ENCODE measurements at regions not wholly inside any gene's neighbourhood (a gene's known extent, or its start where the extent isn't known, plus 50 kb on each side); places are given as distances from the start of the nearest gene placed in this dataset.
"Not testable (repeated sequence)": the region's sequence is repeated elsewhere in the genome, so short reads cannot be mapped to it uniquely, and the experiment has no call there.

- DNase-seq: no peak
These were observed 74.6 kb downstream of the AASDHPPT start for GRCh38 chr11:106152013-106152412.

- DNase-seq: no peak
These were observed 75.4 kb downstream of the AASDHPPT start for GRCh38 chr11:106152824-106153223.

DNA sequence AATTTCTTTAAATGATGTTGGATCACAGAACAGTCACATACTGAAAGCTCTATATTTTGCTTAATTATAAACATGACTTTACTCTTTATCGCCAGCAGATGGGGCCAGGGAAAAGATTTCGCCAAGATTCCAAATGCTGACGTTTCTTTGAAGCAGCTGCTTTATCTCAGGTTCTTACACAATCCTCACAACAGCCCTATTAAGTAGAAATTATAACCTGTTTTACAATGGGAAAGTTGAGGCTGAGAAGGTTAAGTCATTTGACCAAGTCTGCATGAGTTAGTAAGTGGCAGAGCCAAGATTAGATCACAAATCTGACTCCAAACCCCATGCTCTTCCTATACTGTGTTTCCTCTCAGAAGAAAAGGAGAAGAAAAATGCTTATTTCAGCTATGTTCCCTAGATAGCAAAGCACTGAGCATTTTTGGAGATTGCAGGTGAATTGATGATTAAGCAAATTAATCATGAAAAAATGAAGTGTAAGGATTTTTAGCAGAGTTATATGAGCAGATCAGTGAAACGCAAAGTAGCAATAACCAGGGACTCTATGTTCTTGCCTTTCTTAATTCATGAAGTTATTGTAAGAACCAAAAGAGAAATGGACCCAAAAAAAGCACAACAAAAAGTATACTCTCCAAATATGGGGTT, 79.0 kb downstream of the AASDHPPT start:
- DNase-seq: no peak

GRCh38 chr11:106158406-106158805, 80.9 kb downstream of the AASDHPPT start:
- DNase-seq: no peak

- no peak for DNase-seq
These were observed 82.4 kb downstream of the AASDHPPT start for GRCh38 chr11:106159836-106160235.

DNA sequence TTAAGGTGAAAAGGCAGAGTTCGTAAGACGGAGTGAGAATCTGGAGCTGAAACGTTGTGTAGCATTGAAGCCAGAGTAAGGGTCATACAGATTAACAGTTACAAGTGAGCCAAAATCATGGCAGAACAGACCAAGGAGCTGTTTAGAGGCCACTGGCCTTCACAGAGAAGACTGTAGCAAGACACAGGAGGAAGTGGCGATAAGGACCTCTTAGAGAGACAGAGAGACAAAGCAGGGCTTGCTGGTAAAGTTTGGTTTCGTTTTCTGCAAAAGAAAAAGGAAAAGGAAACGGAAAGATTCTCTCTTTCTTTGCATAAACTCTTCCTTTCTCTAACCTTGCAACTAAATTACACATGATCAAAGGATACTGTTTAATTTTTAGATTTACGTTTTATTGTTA, 83.0 kb downstream of the AASDHPPT start:
- no peak for DNase-seq

DNA sequence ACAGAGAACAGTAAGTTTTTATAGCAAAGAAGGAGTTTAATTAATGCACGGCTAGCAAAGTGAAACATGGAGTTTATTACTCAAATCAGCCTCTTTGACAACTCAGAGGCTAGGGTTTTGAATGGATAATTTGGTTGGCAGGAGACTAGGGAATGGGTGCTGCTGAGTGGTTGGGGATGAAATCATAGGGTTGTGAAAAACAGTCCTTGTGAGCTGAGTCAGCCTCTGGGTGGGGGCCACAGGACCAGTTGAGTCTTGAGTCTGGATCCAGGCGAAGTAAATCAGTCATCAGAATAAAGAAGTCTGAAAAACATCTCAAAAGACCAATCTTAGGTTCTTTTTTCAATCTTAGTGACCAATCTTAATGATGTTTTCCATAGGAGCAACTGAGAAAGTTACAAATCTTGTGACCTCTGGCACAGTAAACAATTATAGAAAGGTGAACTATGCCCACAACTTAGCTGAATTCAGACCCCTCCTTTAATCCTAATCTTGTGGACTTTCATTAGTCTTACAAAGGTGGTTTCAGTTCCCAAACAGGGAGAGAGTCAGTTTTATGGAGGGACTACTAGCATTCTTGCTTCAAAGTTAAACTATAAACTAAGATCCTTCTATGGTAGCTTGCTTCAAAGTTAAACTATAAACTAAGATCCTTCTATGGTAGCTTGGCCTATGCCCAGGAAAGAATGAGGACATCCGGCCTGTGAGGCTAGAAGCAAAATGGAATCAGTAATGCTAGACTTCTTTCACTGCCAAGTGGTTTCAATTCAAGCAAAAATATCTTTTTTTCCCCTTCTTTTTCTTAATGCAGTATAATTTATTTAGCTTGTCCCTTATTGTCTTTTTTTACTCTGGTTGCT, 84.5 kb downstream of the AASDHPPT start:
- no peak for DNase-seq

GRCh38 chr11:106167085-106167484, 89.6 kb downstream of the AASDHPPT start:
- no peak for DNase-seq

DNA sequence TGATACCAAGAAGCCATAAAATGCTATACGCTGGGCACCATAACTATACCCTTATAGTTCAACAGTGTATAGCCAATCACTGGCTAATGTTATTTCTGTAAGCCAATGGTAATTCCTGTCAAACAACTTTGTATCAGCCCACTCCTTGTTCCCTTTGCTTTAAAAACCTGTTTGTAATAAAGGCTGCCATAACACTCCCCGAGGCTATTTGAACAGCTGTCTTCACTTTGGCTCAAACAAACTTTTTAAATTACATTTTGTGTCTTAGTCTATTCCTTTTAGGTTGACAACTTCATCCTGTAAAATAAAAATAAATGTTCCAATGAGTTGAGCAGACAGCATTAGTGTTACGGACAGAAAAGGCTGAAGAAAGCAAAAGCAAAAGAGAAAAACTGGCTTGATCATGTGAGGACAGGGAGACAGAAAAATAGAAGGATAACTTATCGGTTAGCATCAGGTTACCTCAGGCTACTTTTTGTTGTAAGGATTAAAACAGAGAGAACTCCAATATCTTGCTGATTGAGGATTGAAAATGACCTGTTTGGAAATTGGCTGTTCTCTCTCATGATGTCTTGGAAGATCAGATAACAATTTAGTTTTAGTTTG, 95.0 kb downstream of the AASDHPPT start:
- DNase-seq: no peak

DNA sequence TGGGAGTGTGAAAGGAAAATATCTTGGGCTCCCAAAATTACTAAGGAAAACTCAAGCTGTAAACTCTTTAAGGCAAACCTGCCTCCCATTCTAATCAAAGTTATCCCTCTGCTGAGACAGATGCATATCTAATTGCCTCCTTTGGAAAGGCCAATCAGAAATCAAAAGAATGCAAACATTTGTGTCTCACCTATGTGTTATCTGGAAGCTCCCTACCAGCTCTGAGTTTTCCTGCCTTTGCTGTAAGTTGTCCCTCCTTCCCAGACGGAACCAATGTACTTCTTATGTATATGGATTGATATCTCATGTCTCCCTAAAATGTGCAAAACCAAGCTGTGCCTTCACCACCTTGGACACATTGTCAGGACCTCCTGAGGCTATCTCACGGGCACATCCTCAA, 95.8 kb downstream of the AASDHPPT start:
- DNase-seq: no peak

DNA sequence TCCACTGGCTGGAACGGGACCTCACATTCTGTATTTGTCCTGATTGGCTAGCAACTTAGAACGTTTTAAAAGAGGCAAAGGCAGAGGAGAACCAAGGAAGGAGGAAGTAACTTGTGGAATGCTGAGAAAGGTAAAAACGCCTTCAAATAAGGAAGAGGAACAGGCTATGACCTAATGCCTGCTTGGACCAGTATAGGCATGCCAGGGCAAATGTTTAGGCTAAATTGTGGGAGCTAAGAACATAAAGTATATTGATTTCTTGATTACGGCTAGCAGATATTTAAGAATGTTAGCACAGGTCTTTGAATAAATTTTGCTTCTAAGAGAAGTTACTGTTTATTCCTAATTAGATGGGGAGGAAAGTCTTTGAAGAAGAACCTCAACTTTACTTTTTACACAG, 96.5 kb downstream of the AASDHPPT start:
- DNase-seq: not testable (repeated sequence)

GRCh38 chr11:106176817-106177216, 99.4 kb downstream of the AASDHPPT start:
- DNase-seq: no peak

DNA sequence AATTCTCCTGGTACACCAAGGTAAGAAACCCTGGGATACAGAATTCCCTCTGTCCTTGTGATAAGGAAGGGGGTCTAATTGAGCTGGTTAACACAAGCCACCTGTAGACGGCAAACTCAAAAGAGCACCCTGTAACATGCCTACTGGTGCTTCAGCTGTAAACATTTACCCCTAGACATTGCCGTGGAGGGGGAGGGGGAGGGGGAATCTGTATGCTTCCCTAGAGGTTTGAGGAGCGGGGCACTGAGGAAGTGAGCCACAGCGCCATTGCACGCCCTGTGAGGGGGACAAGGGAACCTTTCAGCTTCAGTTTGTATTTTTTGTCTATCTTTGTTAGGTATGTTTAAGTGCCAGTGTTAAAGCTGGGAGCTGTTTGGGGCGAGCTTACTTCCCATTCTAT, 99.8 kb downstream of the AASDHPPT start:
- no peak for DNase-seq

DNA sequence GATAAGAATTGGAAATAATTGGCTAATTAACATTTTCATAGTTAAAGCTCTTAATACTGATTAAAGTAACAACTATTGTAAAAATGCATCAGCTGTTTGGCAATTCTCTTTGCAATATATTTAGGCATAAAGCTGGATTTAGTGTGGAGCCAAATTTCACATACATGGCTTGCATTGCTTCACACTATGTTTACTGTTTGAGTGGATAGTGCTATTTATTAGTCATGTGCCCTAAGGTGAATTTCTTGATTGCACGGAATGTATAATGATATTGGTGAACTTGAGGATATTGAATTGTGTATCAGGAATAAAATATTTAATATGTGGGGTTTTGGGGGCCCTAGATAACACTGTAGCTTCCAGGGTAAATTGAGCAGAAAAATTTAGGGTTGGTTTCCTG, 100.9 kb downstream of the AASDHPPT start:
- no peak for DNase-seq

DNA sequence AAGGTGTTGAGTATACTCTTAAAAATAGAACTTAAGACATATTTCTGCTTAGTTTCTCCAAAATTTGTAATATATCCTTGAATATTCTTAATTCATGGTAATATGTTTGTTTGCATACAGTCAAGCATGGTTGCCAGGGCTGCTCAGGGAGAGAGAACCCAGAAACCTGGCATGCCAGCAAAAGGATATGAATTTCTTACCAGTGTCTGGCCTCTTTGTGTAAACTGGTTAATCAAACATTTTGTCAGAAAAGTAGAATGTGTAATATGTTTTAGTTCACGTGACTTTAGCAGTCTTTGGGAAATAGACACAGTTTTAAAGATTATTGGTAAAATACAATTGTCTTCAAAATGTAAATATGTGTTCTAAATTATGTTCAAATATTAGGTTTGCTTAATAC, 101.6 kb downstream of the AASDHPPT start:
- no peak for DNase-seq

- DNase-seq: no peak
These were observed 109.2 kb downstream of the AASDHPPT start for GRCh38 chr11:106186630-106187029.

DNA sequence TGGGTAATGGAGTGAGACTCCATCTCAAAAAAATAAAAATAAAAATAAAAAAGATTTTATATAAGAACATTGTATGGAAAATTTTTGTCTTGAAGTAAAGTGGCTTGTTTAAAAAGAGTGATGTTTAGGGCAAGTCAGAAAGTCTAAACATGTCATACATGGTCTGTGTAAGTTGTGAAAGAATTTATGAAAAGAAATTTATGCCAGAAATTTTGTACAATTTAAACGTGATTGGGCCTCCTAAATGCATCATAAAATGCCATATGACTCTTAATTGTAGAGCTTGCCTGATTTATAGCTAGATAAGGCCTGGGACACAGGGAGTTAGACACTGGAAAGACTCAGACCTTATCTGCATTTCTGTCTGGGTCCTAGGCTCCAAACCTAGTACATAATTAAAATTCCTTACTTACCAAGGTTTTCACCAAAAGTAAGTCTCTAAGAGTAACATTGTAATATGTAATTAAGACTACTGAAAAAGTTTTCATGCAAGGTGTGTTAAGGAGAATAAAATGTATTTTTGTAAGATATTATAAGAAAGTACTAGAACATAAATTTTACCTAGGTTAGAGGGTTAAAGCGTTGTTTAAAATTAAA, 110.5 kb downstream of the AASDHPPT start:
- DNase-seq: no peak

GRCh38 chr11:106193956-106194355, 116.5 kb downstream of the AASDHPPT start:
- DNase-seq: no peak

- DNase-seq: no peak
These were observed 120.0 kb downstream of the AASDHPPT start for GRCh38 chr11:106197438-106197837.

DNA sequence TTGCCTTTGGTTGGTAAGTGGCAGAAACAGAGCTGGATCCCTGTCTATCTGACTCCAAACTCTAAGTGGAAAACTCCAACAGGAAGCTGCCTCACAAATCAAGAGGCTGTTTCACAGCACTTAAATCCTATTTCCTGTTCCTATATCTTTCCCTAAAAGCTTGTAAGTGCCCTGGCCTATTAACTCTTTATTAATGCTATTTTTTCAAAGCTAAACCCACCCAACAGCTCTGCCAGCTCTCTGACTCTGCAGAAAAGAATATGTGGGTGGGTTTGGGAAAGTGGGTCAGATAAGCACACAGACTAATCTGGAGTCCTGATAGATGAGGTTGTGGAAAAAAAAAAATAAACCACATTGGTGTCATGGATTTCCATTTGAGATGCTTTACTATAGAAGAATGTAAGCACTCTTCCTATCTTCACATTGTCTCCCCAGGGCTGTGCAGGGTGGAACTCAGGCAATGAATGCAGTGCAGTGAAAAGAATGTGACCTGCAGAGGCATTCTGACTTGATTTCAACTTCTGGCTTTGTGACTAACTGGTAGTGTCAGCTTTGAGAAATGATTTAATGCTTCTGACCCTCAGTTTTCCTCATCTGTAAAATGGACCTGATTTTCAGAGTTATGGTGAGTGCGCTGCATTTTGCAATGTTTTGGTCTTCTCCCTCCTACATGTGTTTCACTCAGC, 125.6 kb downstream of the AASDHPPT start:
- DNase-seq: no peak

GRCh38 chr11:106208760-106209159, 131.3 kb downstream of the AASDHPPT start:
- no peak for DNase-seq

- DNase-seq: no peak
These were observed 134.6 kb downstream of the AASDHPPT start for GRCh38 chr11:106212081-106212480.

GRCh38 chr11:106216281-106216680, 138.8 kb downstream of the AASDHPPT start:
- DNase-seq: no peak
